Effector memory CD8-positive, alpha-beta T cell (primary cell): ENCODE measurements at regions not wholly inside any gene's neighbourhood (a gene's known extent, or its start where the extent isn't known, plus 50 kb on each side); places are given as distances from the start of the nearest gene placed in this dataset.
A peak's percentile ranks its signal among the peaks of the same experiment; 100 is the strongest.

ENCODE experiments used
- ATAC-seq: fragments of 150-1000 bp; cut with Tn5 transposase; replicated peaks from 2 replicates; pipeline ENCODE4 v1.10.0; 2021; ENCODE audit warnings: mild to moderate bottlenecking, moderate library complexity
- DNase-seq, 3 experiments: peaks; one replicate each; pipeline ENCODE4 v3.0.0; 2021
- H3K27ac Mint-ChIP-seq, 2 donors: one replicate each; pipeline ENCODE4 v1.8.0; 2022; ENCODE audit warnings: mild to moderate bottlenecking in 2 of 2, mixed read lengths in 2 of 2, moderate library complexity in 2 of 2
- H3K27me3 Mint-ChIP-seq, 2 donors: one replicate each; pipeline ENCODE4 v1.8.0; 2022; ENCODE audit warnings: mixed read lengths in 2 of 2
- H3K36me3 Mint-ChIP-seq: one replicate; pipeline ENCODE4 v1.8.0; 2022; ENCODE audit warnings: mild to moderate bottlenecking, moderate library complexity, mixed read lengths; ENCODE audit not compliant: insufficient read depth
- H3K4me1 Mint-ChIP-seq, 2 donors: one replicate each; pipeline ENCODE4 v1.8.0; 2022; ENCODE audit warnings: low read depth in 2 of 2, mixed read lengths in 2 of 2
- H3K4me3 Mint-ChIP-seq, 2 donors: one replicate each; pipeline ENCODE4 v1.8.0; 2022; ENCODE audit warnings: mild to moderate bottlenecking in 2 of 2, mixed read lengths in 2 of 2, moderate library complexity in 2 of 2
- H3K9me3 Mint-ChIP-seq, 2 donors: one replicate each; pipeline ENCODE4 v1.8.0; 2022; ENCODE audit warnings: mixed read lengths in 2 of 2

DNA sequence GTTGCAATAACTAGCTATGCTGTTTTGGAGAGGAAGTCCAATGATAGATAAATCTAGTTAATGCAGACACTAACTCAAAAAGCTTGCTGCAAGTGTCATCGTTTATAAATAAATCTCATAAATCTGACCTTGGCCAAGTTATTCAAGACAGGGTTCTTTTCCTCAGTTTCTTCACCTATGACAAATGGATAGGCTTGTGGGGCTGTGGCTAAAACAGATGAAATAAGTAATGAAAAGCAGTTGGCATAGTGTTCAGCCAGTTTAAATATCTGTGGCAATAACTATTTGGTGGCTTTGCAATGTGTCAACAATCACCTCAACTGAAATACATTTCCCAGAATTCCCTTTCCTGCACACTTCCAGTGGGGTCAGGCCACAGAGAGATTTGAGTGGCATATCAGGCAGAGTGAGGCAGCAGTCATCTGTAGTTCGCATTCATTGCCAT is 169.9 kb downstream of the DYRK2 start:
- H3K4me3 Mint-ChIP-seq: no peak overlapping the region
- no peaks in the 10 kb centered on the region for H3K4me1 Mint-ChIP-seq
- H3K9me3 Mint-ChIP-seq: peaks cover 0 to 7% of the 10 kb centered on the region in 2 donors
- no peak for DNase-seq
- peaks cover 4% of the 10 kb centered on the region for H3K36me3 Mint-ChIP-seq
- no peaks in the 10 kb centered on the region for H3K27me3 Mint-ChIP-seq
- no peak overlapping the region for H3K27ac Mint-ChIP-seq
- ATAC-seq: no peak

DNA sequence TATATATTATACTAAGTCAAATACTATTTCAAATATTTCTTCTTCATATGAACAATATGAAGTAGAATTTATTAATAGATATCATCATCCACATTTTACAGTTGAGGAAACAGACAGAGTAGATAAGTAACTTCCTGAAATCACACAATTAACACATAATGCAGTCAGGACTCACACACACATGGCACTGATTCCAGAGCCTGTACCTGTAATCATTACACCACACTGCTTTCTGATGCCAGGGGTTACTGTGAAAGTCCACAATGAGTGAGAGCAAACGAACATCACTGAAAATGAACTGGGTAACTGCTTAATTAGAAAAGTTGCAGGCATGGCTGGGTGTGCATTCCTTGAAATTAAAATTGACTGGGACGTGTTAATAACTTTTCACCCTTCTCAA is 169.3 kb upstream of the IFNG-AS1 start:
- Mint-ChIP-seq H3K36me3 (peaks cover 4% of the 10 kb centered on the region), H3K27me3 (no peaks in the 10 kb centered on the region), H3K9me3 (peaks cover 0 to 7% of the 10 kb centered on the region in 2 donors), H3K4me1 (no peaks in the 10 kb centered on the region), H3K27ac (no peak overlapping the region), H3K4me3 (no peak overlapping the region)
- DNase-seq (no peak), ATAC-seq (no peak)

DNA sequence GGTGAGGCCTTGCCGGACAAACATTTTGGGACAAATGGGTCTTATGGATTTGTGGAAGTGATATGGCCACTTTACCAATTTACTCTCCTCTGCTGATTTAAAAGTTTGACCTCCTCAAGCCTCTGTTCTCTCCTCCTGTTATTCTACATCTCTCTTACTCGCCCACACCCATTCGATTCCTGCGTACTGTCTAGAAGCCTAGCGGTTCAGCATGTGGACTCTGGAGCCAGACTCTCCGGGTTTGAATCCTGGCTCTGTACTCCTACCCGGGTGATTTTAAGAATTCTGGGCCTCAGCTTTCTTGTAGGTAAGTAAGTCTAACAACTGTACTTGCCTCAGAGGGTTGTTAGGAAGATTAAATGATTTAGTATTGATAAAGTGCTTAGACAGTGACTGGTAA is 168.6 kb upstream of the IFNG-AS1 start:
- ATAC-seq (no peak), DNase-seq (no peak)
- Mint-ChIP-seq H3K36me3 (peaks cover 4% of the 10 kb centered on the region), H3K4me1 (no peaks in the 10 kb centered on the region), H3K9me3 (peaks cover 0 to 7% of the 10 kb centered on the region in 2 donors), H3K27me3 (no peaks in the 10 kb centered on the region), H3K27ac (no peak overlapping the region), H3K4me3 (no peak overlapping the region)

DNA sequence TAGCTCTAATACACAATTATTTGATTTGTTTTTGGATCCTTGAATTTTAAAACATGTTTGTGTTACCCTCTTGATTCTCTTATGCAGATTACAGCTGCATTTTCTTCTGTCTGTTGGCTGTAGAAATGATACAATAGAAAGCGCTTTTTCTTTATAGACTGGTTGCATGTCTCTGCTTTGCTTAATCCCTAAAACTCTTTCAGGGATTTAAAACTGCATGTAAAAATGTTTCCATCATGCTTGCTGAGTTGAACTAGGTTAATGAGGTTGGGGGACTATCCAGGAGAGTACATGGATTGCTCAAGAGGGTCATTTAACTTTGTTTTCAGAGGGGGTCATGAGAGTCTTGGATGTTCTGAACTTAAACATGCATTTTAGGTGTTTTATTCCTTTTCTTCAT is 166.4 kb upstream of the IFNG-AS1 start:
- Mint-ChIP-seq H3K27ac (no peak overlapping the region), H3K9me3 (peaks cover 0 to 7% of the 10 kb centered on the region in 2 donors), H3K27me3 (no peaks in the 10 kb centered on the region), H3K4me1 (peaks cover 5% of the 10 kb centered on the region in 2 donors), H3K36me3 (no peaks in the 10 kb centered on the region), H3K4me3 (no peak overlapping the region)
- ATAC-seq (no peak), DNase-seq (no peak)

DNA sequence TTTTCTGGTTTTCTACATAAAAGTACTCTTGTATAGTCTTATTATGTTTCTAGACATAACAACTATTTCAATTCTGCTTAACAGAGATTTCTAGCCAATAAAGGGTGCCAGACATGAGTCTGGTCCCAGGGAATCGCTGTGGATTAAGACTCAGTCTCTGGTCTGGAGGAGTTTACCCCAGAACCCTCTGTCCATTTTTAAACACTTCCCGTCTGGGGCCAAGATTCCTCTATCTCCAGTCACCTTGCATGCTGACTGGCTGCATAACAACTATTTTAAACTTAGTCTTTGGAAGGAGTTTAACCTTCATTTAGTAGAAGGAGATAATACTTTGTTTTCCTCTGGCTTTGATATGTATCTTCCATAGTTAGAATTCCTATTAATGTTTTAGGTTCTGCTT is 163.1 kb upstream of the IFNG-AS1 start:
- H3K36me3 Mint-ChIP-seq: no peaks in the 10 kb centered on the region
- no peak for DNase-seq
- H3K27ac Mint-ChIP-seq: no peak overlapping the region
- ATAC-seq: no peak
- H3K27me3 Mint-ChIP-seq: no peaks in the 10 kb centered on the region
- no peak overlapping the region for H3K4me3 Mint-ChIP-seq
- no peaks in the 10 kb centered on the region for H3K9me3 Mint-ChIP-seq
- peaks cover 9 to 15% of the 10 kb centered on the region in 2 donors for H3K4me1 Mint-ChIP-seq

DNA sequence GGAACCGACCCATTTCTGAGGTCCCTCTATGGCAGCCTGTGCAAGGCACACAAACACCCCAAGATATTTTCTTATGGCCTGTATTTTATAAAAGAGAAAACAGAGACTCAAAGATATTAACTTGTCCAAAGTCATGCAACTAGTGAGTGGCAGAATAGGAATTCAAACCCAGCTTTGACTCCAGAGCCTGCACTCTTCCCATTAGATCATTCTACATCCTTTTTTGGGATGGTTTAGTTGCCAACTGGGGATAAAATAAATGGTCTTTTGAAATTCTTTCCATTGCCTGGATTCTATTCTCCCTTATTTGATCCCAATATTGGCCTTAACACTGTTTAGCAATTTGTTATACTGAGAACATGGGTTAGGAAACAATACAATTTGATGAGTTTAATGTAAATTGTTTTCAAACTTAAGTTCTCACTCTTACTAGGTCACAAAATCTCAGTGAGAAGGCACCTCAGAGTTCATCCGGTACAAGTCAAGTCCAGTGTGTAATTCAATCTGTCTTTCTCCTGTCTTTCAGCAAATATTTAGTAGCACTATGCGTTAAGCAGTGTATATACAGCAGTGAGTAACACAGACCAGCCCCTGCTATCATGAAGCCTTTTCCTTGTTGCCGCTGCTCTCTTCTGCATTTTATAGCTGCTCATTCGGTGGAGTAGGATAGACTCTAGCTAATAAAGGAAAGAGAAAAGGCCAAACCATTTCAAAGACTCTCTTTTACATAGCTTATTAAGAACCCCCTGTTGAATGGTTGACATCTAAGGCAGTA is 162.1 kb upstream of the IFNG-AS1 start:
- Mint-ChIP-seq H3K9me3 (no peaks in the 10 kb centered on the region), H3K4me1 (peaks cover 9 to 15% of the 10 kb centered on the region in 2 donors), H3K4me3 (peak overlapping the region; percentile 50 to 60), H3K27ac (peak overlapping the region; percentile 9 to 64), H3K36me3 (no peaks in the 10 kb centered on the region), H3K27me3 (no peaks in the 10 kb centered on the region)
- ATAC-seq (no peak), DNase-seq (no peak)

DNA sequence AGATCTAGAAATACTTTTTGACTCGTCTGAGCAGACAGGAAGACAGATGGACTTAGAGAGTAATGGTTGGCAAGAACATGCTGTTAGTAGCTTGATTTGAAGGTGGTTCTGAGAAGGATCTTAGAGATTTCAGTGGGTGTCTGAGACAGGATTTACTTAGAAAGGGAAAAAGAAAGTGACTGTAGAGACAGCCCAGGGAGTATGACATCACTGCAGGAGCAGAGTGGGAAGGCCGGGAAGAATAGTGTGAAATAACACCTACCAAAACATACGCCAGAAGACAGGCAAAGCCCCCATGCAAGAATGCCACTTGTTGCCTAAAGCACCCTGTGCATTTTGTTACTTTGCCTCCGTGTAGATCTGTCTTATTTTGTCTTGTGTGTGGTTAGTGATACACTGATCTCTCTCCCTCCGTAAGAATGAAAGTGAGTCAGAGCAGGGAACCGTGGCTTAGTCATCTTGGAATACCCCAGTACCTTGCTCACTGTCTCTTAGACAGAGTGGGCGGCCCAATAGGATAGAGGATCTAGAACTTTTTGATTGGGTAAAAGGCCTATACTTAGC is 161.3 kb upstream of the IFNG-AS1 start:
- Mint-ChIP-seq H3K36me3 (no peaks in the 10 kb centered on the region), H3K4me1 (peaks cover 9 to 15% of the 10 kb centered on the region in 2 donors), H3K9me3 (no peaks in the 10 kb centered on the region), H3K4me3 (peak overlapping the region; percentile 50 to 60), H3K27me3 (no peaks in the 10 kb centered on the region), H3K27ac (peak overlapping the region; percentile 9 to 64)
- ATAC-seq (peak; percentile 83), DNase-seq (no peak)

DNA sequence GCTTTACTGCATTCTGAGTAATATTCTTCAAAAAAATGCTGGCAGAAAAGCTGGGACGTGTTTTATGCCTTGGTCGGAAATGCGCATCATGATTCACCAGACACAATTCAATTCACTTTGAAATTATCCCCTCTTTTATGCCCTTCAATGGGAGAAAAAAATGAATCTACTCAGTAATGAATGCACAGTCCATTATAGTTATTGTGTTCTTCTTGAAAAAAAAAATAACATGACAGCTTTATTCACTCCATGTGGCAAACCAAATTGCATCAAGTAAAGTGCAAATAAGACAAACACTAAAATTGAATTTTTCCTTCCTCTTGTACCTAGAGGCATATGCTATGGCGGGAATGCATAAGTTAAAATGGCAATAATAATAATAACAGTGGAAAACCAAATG is 159.4 kb upstream of the IFNG-AS1 start:
- Mint-ChIP-seq H3K9me3 (no peaks in the 10 kb centered on the region), H3K27me3 (no peaks in the 10 kb centered on the region), H3K27ac (no peak overlapping the region), H3K4me3 (no peak overlapping the region), H3K36me3 (no peaks in the 10 kb centered on the region), H3K4me1 (peaks cover 9 to 15% of the 10 kb centered on the region in 2 donors)
- DNase-seq (no peak), ATAC-seq (no peak)

DNA sequence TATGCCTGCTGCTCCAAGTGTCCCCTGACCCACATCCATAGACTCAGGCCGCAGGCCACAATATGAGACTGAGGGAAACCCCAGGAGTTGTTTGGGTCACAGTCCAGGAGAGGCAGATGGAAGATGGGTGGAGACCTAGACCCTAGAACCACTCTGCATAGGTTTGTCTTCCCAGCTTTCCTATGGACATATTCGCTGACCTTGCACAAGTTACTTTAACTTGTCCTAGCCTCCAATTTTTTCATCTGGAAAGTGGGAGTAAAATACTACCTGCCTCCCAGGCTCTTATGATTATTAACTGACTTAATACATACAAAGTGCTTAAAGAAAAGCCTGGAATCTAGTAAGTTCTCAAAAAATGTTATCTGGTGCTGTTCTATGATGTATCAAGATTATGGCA is 157.1 kb upstream of the IFNG-AS1 start:
- H3K27ac Mint-ChIP-seq: no peak overlapping the region
- ATAC-seq (no peak), DNase-seq (no peak)
- no peaks in the 10 kb centered on the region for H3K9me3 Mint-ChIP-seq
- no peak overlapping the region for H3K4me3 Mint-ChIP-seq
- peaks cover 9 to 15% of the 10 kb centered on the region in 2 donors for H3K4me1 Mint-ChIP-seq
- H3K36me3 Mint-ChIP-seq: no peaks in the 10 kb centered on the region
- H3K27me3 Mint-ChIP-seq: no peaks in the 10 kb centered on the region

DNA sequence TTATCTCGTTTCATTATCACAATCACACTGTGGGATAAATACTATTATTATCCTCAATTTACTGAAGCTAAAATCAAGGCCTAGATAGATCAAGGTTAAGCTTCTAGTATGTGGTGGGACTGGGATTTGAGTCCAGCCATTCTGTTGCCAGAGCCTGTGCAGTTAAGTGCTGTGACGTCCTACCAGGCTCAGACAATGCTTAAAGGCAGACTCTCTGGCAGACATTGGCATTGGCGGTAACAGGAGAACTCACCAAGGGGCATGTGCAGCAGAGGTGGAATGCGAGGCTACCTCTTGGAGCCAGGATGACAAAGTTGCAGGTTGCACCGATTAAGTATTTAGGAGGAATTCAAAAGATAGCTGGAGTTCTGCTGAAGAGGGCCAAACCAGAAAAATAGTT is 155.6 kb upstream of the IFNG-AS1 start:
- Mint-ChIP-seq H3K27ac (no peak overlapping the region), H3K9me3 (no peaks in the 10 kb centered on the region), H3K27me3 (no peaks in the 10 kb centered on the region), H3K4me1 (peaks cover 0 to 4% of the 10 kb centered on the region in 2 donors), H3K4me3 (no peak overlapping the region), H3K36me3 (no peaks in the 10 kb centered on the region)
- ATAC-seq (no peak), DNase-seq (no peak)

DNA sequence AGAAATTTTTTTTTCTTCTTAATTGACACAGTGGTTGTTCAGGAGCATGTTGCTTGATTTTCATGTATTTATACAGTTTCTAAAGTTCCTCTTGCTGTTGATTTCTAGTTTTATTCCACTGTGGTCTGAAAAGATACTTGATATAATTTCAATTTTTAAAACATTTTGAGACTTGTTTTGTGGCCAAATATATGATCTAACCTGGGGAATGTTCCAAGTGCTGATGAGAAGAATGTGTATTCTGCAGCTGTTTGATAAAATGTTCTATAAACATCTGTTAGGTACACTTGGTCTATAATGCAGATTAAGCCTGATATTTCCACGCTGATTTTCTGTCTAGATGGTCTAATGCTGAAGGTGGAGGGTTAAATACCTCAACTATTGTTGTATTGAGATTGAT is 151.4 kb upstream of the IFNG-AS1 start:
- H3K9me3 Mint-ChIP-seq: peaks cover 8 to 11% of the 10 kb centered on the region in 2 donors
- ATAC-seq (no peak), DNase-seq (no peak)
- peaks cover 0 to 3% of the 10 kb centered on the region in 2 donors for H3K4me1 Mint-ChIP-seq
- H3K27ac Mint-ChIP-seq: no peak overlapping the region
- H3K27me3 Mint-ChIP-seq: peaks cover 0 to 6% of the 10 kb centered on the region in 2 donors
- H3K4me3 Mint-ChIP-seq: no peak overlapping the region
- H3K36me3 Mint-ChIP-seq: no peaks in the 10 kb centered on the region

DNA sequence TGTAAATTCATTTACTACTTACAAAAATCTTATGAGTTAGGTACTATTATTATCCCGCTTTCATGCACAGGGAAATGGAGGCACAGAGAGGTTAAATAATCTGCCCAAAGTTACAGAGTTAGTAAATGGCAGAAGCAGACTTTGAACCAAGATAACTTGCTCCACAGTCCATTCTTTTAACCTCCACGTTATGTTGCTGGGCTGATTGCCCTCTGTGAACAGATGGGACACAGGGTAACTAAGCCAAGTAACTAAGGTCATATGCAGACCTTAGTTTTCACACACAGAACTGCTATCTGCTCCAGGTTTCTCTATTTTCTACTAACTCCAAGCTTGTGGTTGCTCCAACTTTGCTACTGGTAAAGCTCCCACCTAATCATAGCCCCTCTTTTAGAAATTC is 147.1 kb upstream of the IFNG-AS1 start:
- no peak for DNase-seq
- Mint-ChIP-seq H3K27me3 (peaks cover 0 to 6% of the 10 kb centered on the region in 2 donors), H3K4me3 (no peak overlapping the region), H3K4me1 (peaks cover 0 to 3% of the 10 kb centered on the region in 2 donors), H3K27ac (no peak overlapping the region), H3K36me3 (no peaks in the 10 kb centered on the region), H3K9me3 (peaks cover 8 to 11% of the 10 kb centered on the region in 2 donors)
- no peak for ATAC-seq

DNA sequence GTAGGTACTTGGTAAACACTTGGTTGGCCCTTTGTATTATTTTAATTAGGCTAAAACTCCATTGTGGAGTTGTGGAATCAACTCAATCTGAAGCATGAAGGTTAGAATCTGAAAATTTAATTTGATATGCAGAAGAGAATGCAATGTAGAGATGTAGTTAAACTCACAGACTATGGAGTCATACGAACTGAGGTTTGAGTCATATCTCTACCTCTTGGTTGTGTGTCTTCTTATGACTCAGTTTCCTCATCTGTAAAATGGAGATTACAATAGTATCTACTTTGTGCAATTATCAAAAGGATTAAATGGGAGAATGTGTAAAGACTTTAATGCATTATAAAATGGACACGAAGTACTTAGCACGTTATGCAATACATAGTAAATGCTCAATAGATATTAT is 146.0 kb upstream of the IFNG-AS1 start:
- H3K27ac Mint-ChIP-seq: no peak overlapping the region
- peaks cover 0 to 6% of the 10 kb centered on the region in 2 donors for H3K27me3 Mint-ChIP-seq
- H3K36me3 Mint-ChIP-seq: no peaks in the 10 kb centered on the region
- no peak for DNase-seq
- H3K9me3 Mint-ChIP-seq: peaks cover 8 to 11% of the 10 kb centered on the region in 2 donors
- H3K4me3 Mint-ChIP-seq: no peak overlapping the region
- peaks cover 0 to 3% of the 10 kb centered on the region in 2 donors for H3K4me1 Mint-ChIP-seq
- no peak for ATAC-seq

DNA sequence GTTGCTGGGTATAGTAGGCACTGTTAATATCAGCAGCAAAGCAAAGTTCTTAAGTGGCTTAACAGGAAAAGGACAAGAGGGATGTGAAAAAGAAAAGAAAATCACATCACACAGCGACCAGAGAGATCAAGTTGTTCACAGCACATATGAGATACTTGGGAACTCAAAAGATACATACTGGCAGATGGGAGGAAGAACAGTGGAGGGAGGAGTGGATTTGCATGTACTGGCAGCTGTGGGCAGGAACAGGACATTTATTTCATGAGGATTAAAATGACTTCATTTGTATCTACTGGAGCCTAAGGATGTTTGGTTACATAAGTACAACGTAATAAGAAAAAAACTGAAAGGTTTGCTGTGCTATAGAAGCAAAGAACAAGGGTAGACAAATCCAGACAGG is 136.5 kb upstream of the IFNG-AS1 start:
- Mint-ChIP-seq H3K9me3 (no peaks in the 10 kb centered on the region), H3K4me1 (no peaks in the 10 kb centered on the region), H3K27me3 (peaks cover 0 to 8% of the 10 kb centered on the region in 2 donors), H3K27ac (no peak overlapping the region), H3K4me3 (no peak overlapping the region), H3K36me3 (no peaks in the 10 kb centered on the region)
- DNase-seq (no peak), ATAC-seq (no peak)
